Sigmoid colon (tissue), 6 donors: ENCODE measurements at regions not wholly inside any gene's neighbourhood (a gene's known extent, or its start where the extent isn't known, plus 50 kb on each side); places are given as distances from the start of the nearest gene placed in this dataset.

ENCODE experiments used
- DNase-seq: peaks from one replicate; pipeline ENCODE4 v3.0.0-alpha.2; 2019
- H3K27ac ChIP-seq, 4 donors: fragments of 200-600 bp; sonication (generic); one replicate each; pipeline ENCODE4 v1.5.1; 2016 to 2019; ENCODE audit warnings: mild to moderate bottlenecking in 1 of 4
- H3K27me3 ChIP-seq, 3 donors: fragments of 200-600 bp; sonication (generic); one replicate each; pipeline ENCODE4 v1.5.1; 2019; ENCODE audit warnings: mild to moderate bottlenecking in 1 of 3
- H3K36me3 ChIP-seq, 4 donors: fragments of 200-600 bp; sonication (generic); one replicate each; pipeline ENCODE4 v1.5.1; 2016 to 2019
- H3K4me1 ChIP-seq, 4 donors: fragments of 200-600 bp; sonication (generic); one replicate each; pipeline ENCODE4 v1.5.1; 2017 to 2019
- H3K4me3 ChIP-seq, 4 donors: fragments of 200-600 bp; sonication (generic); one replicate each; pipeline ENCODE4 v1.5.1; 2017 to 2019; ENCODE audit warnings: mild to moderate bottlenecking in 2 of 4, moderate library complexity in 1 of 4
- H3K9me3 ChIP-seq, 4 donors: fragments of 200-600 bp in 3 of 4; sonication (generic) in 3 of 4; one replicate each; pipeline versions ENCODE4 v1.5.1 to v1.6.1; 2013 to 2019
- CTCF ChIP-seq, 4 experiments: fragments of 450-650 bp in 3 of 4; fragments of 200-600 bp in 1 of 4; IDR thresholded peaks; one replicate each; pipeline ENCODE4 v1.5.1; 2016 to 2019; ENCODE audit warnings: antibody characterized with exemption in 4 of 4, mild to moderate bottlenecking in 3 of 4, moderate library complexity in 2 of 4
- EP300 ChIP-seq, 4 donors: sonication (generic); formaldehyde crosslinking; IDR thresholded peaks; one replicate each; pipeline ENCODE4 v1.6.1; 2017; ENCODE audit warnings: antibody characterized with exemption in 4 of 4
- POLR2A ChIP-seq, 2 donors: fragments of 450-650 bp; IDR thresholded peaks; one replicate each; pipeline ENCODE4 v1.6.1; 2016; ENCODE audit warnings: antibody characterized with exemption in 2 of 2, mild to moderate bottlenecking in 2 of 2, moderate library complexity in 2 of 2
- POLR2AphosphoS5 ChIP-seq, 4 donors: sonication (generic); formaldehyde crosslinking; IDR thresholded peaks; one replicate each; pipeline ENCODE4 v1.6.1; 2017; ENCODE audit warnings: antibody characterized with exemption in 4 of 4
- WGBS, 2 donors: extraction: QIAGEN DNeasy Blood & Tissue Kit; methylation state at CpG; one replicate each; pipeline ENCODE4 v1.1.7; 2013; 5-methylcytosine and 5-hydroxymethylcytosine counted together
- intact Hi-C: fragments of 100-400 bp; cut with DNase I; formaldehyde crosslinking; loops from one replicate; pipeline ENCODE4 v1.15.1; 2023
- donor health status: healthy with polysubstance abuse.
- donor health status: healthy.

- intact Hi-C loops: no loop called here
- no peak for TF ChIP-seq POLR2AphosphoS5 (IDR thresholded peaks at IDR 0.05)
- no peak for TF ChIP-seq CTCF (IDR thresholded peaks at IDR 0.05)
- no peak for TF ChIP-seq EP300 (IDR thresholded peaks at IDR 0.05)
- TF ChIP-seq POLR2A (IDR thresholded peaks at IDR 0.05): no peak
- H3K4me1 ChIP-seq: no peaks in the 10 kb centered on the region
- H3K4me3 ChIP-seq: no peak overlapping the region
- H3K9me3 ChIP-seq: no peaks in the 10 kb centered on the region
- H3K36me3 ChIP-seq: no peaks in the 10 kb centered on the region
- H3K27me3 ChIP-seq: no peaks in the 10 kb centered on the region
- H3K27ac ChIP-seq: no peak overlapping the region
- DNase-seq: no peak
- WGBS, 2 donors: 82 to 89% methylated on average over 9 of the region's 9 CpGs
These were observed 454.5 kb downstream of the TMA16 start for GRCh38 chr4:163948920-163949455.

DNA sequence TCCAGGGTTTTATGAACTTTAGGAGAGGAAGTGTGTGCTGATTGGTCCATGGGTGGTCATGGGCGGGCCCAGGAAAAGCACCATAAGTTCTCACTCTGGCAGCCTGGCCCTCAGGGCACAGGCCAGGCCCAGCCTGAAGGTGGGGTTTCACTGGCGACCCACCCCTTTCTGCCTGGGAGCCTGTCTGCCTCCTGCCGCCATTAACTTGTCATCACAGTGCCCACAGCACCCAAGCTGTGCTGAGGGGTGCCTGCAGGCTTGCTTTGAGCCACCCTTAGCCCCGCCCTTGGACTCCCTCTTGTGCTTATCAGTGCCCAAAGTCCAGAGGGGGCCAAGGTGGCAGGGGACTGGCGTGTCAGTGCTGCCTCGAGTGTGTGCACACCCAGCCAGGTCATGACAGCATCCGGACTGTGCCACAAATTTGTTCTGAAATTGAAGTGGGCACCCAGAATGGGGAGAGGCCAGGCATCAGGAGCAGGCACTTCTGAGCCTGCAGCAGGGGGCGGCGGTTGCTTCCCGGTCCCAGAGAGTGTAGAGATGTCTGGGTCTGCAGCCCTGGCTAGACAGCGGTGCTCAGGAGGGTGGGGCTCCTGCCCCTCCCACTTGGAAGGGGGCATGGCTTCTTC lies 455.6 kb downstream of the TMA16 start:
- intact Hi-C loops: no loop called here
- DNase-seq: peak; percentile 57
- Histone ChIP-seq H3K4me3 (no peak overlapping the region), H3K9me3 (no peaks in the 10 kb centered on the region), H3K27ac (no peak overlapping the region), H3K36me3 (no peaks in the 10 kb centered on the region), H3K27me3 (no peaks in the 10 kb centered on the region), H3K4me1 (no peaks in the 10 kb centered on the region)
- WGBS, 2 donors: 79 to 89% methylated on average over 11 of the region's 11 CpGs
- no peak for TF ChIP-seq CTCF (IDR thresholded peaks at IDR 0.05)
- TF ChIP-seq EP300 (IDR thresholded peaks at IDR 0.05): no peak
- TF ChIP-seq POLR2AphosphoS5 (IDR thresholded peaks at IDR 0.05): no peak
- TF ChIP-seq POLR2A (IDR thresholded peaks at IDR 0.05): no peak

GRCh38 chr4:163955288-163955687 lies 460.8 kb downstream of the TMA16 start:
- Histone ChIP-seq H3K9me3 (no peaks in the 10 kb centered on the region), H3K36me3 (no peaks in the 10 kb centered on the region), H3K4me3 (no peak overlapping the region), H3K4me1 (no peaks in the 10 kb centered on the region), H3K27me3 (no peaks in the 10 kb centered on the region), H3K27ac (no peak overlapping the region)
- DNase-seq: no peak
- 70 to 75% methylated on average over 4 of the region's 4 CpGs for WGBS, 2 donors
- intact Hi-C loops: no loop called here
- no peak for TF ChIP-seq CTCF (IDR thresholded peaks at IDR 0.05)

- 79% methylated on average over 2 of the region's 2 CpGs for WGBS, 2 donors
- no peak for DNase-seq
- no peaks in the 10 kb centered on the region for H3K4me1 ChIP-seq
- H3K9me3 ChIP-seq: no peaks in the 10 kb centered on the region
- H3K27ac ChIP-seq: no peak overlapping the region
- no peak overlapping the region for H3K4me3 ChIP-seq
- no peaks in the 10 kb centered on the region for H3K27me3 ChIP-seq
- TF ChIP-seq EP300 (IDR thresholded peaks at IDR 0.05) (no peak), POLR2AphosphoS5 (IDR thresholded peaks at IDR 0.05) (no peak), CTCF (IDR thresholded peaks at IDR 0.05) (no peak)
- H3K36me3 ChIP-seq: no peaks in the 10 kb centered on the region
- intact Hi-C loops: no loop called here
These were observed 464.3 kb downstream of the TMA16 start for GRCh38 chr4:163958751-163959150.

DNA sequence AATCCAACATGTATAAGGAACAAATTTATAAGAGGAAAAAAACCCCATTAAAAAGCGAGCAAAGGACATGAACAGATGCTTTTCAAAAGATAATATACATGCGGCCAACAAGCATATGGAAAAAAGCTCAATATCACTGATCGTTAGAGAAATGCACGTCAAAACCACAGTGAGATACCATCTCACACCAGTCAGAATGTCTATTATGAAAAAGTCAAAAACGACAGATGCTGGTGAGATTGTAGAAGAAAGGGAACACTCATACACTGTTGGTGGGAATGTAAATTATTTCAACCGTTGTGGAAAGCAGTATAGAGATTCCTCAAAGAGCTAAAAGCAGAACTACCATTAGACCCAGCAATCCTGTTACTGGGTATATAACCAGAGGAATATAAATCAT lies 465.4 kb downstream of the TMA16 start:
- no peak for DNase-seq
- H3K36me3 ChIP-seq: no peaks in the 10 kb centered on the region
- no peak for TF ChIP-seq CTCF (IDR thresholded peaks at IDR 0.05)
- no peak for TF ChIP-seq POLR2A (IDR thresholded peaks at IDR 0.05)
- intact Hi-C loops: no loop called here
- H3K9me3 ChIP-seq: no peaks in the 10 kb centered on the region
- 58 to 82% methylated on average over 6 of the region's 6 CpGs for WGBS, 2 donors
- no peaks in the 10 kb centered on the region for H3K4me1 ChIP-seq
- H3K27me3 ChIP-seq: no peaks in the 10 kb centered on the region
- H3K4me3 ChIP-seq: no peak overlapping the region
- H3K27ac ChIP-seq: no peak overlapping the region
